DOHH2 (cell line): ENCODE measurements at regions not wholly inside any gene's neighbourhood (a gene's known extent, or its start where the extent isn't known, plus 50 kb on each side); places are given as distances from the start of the nearest gene placed in this dataset.

Experiments used
- CTCF ChIP-seq: fragments of 200-600 bp; sonication (generic); IDR thresholded peaks from one replicate; pipeline ENCODE4 v1.5.1; 2014; ENCODE audit warnings: antibody characterized with exemption, mild to moderate bottlenecking, low read depth, low read length; ENCODE audit not compliant: poor library complexity, severe bottlenecking
- EZH2phosphoT487 ChIP-seq: fragments of 200-600 bp; sonication (generic); IDR thresholded peaks from 2 replicates; pipeline ENCODE4 v1.6.1; 2017; ENCODE audit warnings: borderline replicate concordance, mild to moderate bottlenecking, antibody characterized with exemption, low read length, moderate library complexity, mixed read lengths

- TF ChIP-seq CTCF: no peak
- TF ChIP-seq EZH2phosphoT487: no peak
These were observed 304.7 kb upstream of the RGS17 start for GRCh38 chr6:153435787-153436186.
